Esophagus (tissue), 2 donors: ENCODE measurements at regions not wholly inside any gene's neighbourhood (a gene's known extent, or its start where the extent isn't known, plus 50 kb on each side); places are given as distances from the start of the nearest gene placed in this dataset.

Experiments used
- H3K27ac ChIP-seq, 2 donors: one replicate each; pipeline ENCODE4 v1.5.1; 2013; ENCODE audit warnings: low read depth in 2 of 2, mild to moderate bottlenecking in 2 of 2, inconsistent platforms in 1 of 2, low read length in 1 of 2, moderate library complexity in 1 of 2
- H3K27me3 ChIP-seq, 2 donors: one replicate each; pipeline ENCODE4 v1.6.1; 2013; ENCODE audit warnings: low read length in 2 of 2, control low read depth in 1 of 2, mild to moderate bottlenecking in 1 of 2; ENCODE audit not compliant: insufficient read depth in 2 of 2, control insufficient read depth in 1 of 2
- H3K36me3 ChIP-seq, 2 donors: one replicate each; pipeline ENCODE4 v1.6.1; 2013; ENCODE audit warnings: low read length in 1 of 2; ENCODE audit not compliant: control insufficient read depth in 2 of 2, insufficient read depth in 2 of 2
- H3K4me1 ChIP-seq, 2 donors: one replicate each; pipeline ENCODE4 v1.6.1; 2013; ENCODE audit warnings: low read length in 1 of 2; ENCODE audit not compliant: control insufficient read depth in 2 of 2, insufficient read depth in 2 of 2
- H3K4me3 ChIP-seq, 2 donors: one replicate each; pipeline ENCODE4 v1.5.1; 2013; ENCODE audit warnings: low read length in 2 of 2, mild to moderate bottlenecking in 2 of 2, low read depth in 1 of 2, moderate library complexity in 1 of 2
- H3K9me3 ChIP-seq, 2 donors: one replicate each; pipeline ENCODE4 v1.6.1; 2013; ENCODE audit warnings: mild to moderate bottlenecking in 2 of 2, low read depth in 1 of 2, low read length in 1 of 2, moderate library complexity in 1 of 2; ENCODE audit not compliant: control insufficient read depth in 2 of 2, insufficient read depth in 1 of 2
- WGBS, 2 donors: extraction: QIAGEN DNeasy Blood & Tissue Kit; methylation state at CpG; one replicate each; pipeline ENCODE4 v1.1.7; 2013; 5-methylcytosine and 5-hydroxymethylcytosine counted together
- donor health status: healthy with polysubstance abuse.
- donor health status: Bipolar disorder and iron deficiency.

- H3K9me3 ChIP-seq = no peaks in the 10 kb centered on the region
- H3K27me3 ChIP-seq = no peaks in the 10 kb centered on the region
- H3K4me1 ChIP-seq = no peaks in the 10 kb centered on the region
- H3K36me3 ChIP-seq = no peaks in the 10 kb centered on the region
- 81 to 83% methylated on average over 20 of the region's 20 CpGs for WGBS, 2 donors
- H3K4me3 ChIP-seq = no peak overlapping the region
- H3K27ac ChIP-seq = no peak overlapping the region
Measured at GRCh38 chr14:101028971-101029667, 125.6 kb upstream of the RTL1 start.

GRCh38 chr14:101029668-101030290, 126.3 kb upstream of the RTL1 start:
- Histone ChIP-seq H3K9me3 (no peaks in the 10 kb centered on the region), H3K27me3 (no peaks in the 10 kb centered on the region), H3K36me3 (no peaks in the 10 kb centered on the region), H3K4me1 (no peaks in the 10 kb centered on the region), H3K27ac (no peak overlapping the region), H3K4me3 (no peak overlapping the region)
- WGBS, 2 donors = 88% methylated on average over 25 of the region's 25 CpGs

- H3K9me3 ChIP-seq = no peaks in the 10 kb centered on the region
- H3K36me3 ChIP-seq = no peaks in the 10 kb centered on the region
- no peaks in the 10 kb centered on the region for H3K4me1 ChIP-seq
- no peak overlapping the region for H3K4me3 ChIP-seq
- WGBS, 2 donors = 90 to 92% methylated on average over 14 of the region's 14 CpGs
- H3K27ac ChIP-seq = no peak overlapping the region
- H3K27me3 ChIP-seq = no peaks in the 10 kb centered on the region
Measured at GRCh38 chr14:101030586-101030985, 127.1 kb upstream of the RTL1 start.

DNA sequence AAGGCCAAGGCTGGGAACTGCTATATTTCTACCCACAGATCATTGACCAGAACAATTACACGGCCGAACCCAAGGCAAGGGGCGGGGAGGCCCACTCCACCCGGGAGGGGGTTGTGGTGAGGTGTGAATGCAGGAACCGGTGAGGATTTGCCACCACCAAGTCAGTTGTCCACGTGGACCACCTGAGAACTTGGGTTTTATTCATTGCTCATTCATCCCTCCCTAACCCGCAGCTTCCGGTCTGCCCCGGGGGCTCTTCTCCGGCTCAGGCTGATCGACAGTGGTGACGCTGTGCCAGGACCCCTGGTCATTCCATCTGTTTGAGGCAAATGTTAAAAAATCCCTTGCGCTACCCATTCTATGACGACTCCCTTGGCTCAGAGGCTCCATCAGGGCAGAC, 127.7 kb upstream of the RTL1 start:
- no peaks in the 10 kb centered on the region for H3K9me3 ChIP-seq
- H3K36me3 ChIP-seq = no peaks in the 10 kb centered on the region
- H3K4me1 ChIP-seq = no peaks in the 10 kb centered on the region
- no peak overlapping the region for H3K27ac ChIP-seq
- H3K27me3 ChIP-seq = no peaks in the 10 kb centered on the region
- no peak overlapping the region for H3K4me3 ChIP-seq
- 89 to 90% methylated on average over 14 of the region's 14 CpGs for WGBS, 2 donors

DNA sequence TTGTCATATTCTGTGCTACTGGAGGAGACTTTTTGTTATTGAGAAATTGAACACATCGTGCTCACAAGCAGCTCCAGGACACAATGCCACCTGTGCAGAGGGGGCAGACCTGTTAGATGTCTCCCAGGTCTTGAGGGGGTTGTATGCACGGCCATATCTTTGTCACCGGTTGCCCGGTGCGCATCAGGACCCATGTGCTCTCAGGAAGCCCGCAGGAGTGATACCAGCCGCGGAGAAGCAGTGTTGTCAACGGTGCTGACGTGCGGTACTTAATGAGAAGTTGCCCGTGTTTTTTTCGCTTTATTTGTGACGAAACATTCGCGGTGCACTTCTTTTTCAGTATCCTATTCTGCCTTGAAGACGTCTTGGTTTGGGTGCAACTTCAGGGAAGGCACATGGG, 128.2 kb upstream of the RTL1 start:
- Histone ChIP-seq H3K4me1 (no peaks in the 10 kb centered on the region), H3K27me3 (no peaks in the 10 kb centered on the region), H3K4me3 (no peak overlapping the region), H3K36me3 (no peaks in the 10 kb centered on the region), H3K27ac (no peak overlapping the region), H3K9me3 (no peaks in the 10 kb centered on the region)
- 90 to 91% methylated on average over 17 of the region's 17 CpGs for WGBS, 2 donors

GRCh38 chr14:101032433-101032832, 128.9 kb upstream of the RTL1 start:
- Histone ChIP-seq H3K9me3 (no peaks in the 10 kb centered on the region), H3K36me3 (no peaks in the 10 kb centered on the region), H3K4me1 (no peaks in the 10 kb centered on the region), H3K4me3 (no peak overlapping the region), H3K27me3 (no peaks in the 10 kb centered on the region), H3K27ac (no peak overlapping the region)
- WGBS, 2 donors = 85 to 86% methylated on average over 6 of the region's 6 CpGs

DNA sequence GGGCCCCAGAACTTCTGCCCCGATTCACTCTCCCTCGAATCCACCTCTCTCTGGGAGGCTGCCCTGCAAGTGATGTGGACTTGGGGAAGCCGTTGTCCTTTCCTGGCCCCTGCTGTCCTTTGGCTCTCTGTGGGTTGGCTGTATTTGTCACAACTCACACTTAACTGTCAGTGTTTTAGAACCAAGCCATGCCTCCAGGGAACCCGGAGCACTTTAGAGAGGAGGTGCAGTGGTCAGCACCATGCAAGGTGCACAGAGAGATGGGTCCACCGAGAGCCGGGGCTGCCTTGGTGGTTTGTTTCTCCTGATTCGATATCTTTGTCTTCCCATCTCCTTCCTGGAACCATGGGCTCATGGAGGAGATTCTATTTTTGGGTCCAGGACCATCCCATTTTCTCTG, 129.5 kb upstream of the RTL1 start:
- Histone ChIP-seq H3K36me3 (no peaks in the 10 kb centered on the region), H3K4me1 (no peaks in the 10 kb centered on the region), H3K27me3 (no peaks in the 10 kb centered on the region), H3K9me3 (no peaks in the 10 kb centered on the region), H3K27ac (no peak overlapping the region), H3K4me3 (no peak overlapping the region)
- WGBS, 2 donors = 86 to 87% methylated on average over 7 of the region's 7 CpGs

DNA sequence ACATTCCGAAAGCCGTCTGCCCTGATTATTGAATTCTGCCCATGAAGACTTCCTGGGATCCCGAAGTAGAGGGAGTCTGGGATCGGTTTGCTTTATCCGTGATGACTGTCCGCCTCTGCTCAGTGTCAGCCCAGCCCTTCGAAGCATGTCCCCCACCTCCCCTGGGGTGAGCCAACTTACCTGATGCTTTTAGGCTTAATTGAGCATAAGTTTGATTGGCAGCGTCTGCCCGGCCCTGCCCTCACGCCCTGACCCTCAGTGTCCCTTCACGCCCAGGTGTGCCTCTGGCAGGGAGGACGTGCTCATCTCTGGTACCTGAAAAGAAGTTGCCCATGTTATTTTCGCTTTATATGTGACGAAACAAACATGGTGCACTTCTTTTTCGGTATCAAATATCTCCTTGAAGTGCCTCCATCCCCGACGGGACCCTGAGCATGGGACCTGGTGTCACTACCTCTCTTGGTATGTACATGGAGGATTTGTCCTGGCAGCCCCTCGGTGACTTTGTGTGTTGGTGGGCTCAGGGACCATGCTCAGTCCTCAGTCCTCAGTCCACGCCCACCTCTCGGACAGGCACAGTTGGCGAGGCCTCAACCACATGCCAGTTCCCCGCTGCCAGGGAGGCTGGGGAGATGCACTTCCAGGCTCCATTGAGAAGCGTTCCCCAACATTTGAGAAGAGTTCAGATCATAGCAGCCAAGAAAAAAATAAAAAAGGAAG, 130.1 kb upstream of the RTL1 start:
- H3K4me1 ChIP-seq = no peaks in the 10 kb centered on the region
- 90% methylated on average over 23 of the region's 23 CpGs for WGBS, 2 donors
- H3K27me3 ChIP-seq = no peaks in the 10 kb centered on the region
- H3K9me3 ChIP-seq = no peaks in the 10 kb centered on the region
- H3K4me3 ChIP-seq = no peak overlapping the region
- H3K36me3 ChIP-seq = no peaks in the 10 kb centered on the region
- H3K27ac ChIP-seq = no peak overlapping the region

- Histone ChIP-seq H3K9me3 (no peaks in the 10 kb centered on the region), H3K4me3 (no peak overlapping the region), H3K36me3 (no peaks in the 10 kb centered on the region), H3K27me3 (no peaks in the 10 kb centered on the region), H3K27ac (no peak overlapping the region), H3K4me1 (no peaks in the 10 kb centered on the region)
- WGBS, 2 donors = 86 to 87% methylated on average over 7 of the region's 7 CpGs
Measured at GRCh38 chr14:101034986-101035385, 131.5 kb upstream of the RTL1 start.
